HG03457 (cell line): ENCODE measurements at regions not wholly inside any gene's neighbourhood (a gene's known extent, or its start where the extent isn't known, plus 50 kb on each side); places are given as distances from the start of the nearest gene placed in this dataset.

Source experiments
- ATAC-seq: cut with Tn5 transposase; IDR thresholded peaks from one replicate; pipeline ENCODE4 v1.9.1; 2021; ENCODE audit warnings: moderate number of reproducible peaks; ENCODE audit not compliant: unreplicated experiment

GRCh38 chr2:215749092-215749957 is 264.0 kb downstream of the MREG start:
- no peak for ATAC-seq

DNA sequence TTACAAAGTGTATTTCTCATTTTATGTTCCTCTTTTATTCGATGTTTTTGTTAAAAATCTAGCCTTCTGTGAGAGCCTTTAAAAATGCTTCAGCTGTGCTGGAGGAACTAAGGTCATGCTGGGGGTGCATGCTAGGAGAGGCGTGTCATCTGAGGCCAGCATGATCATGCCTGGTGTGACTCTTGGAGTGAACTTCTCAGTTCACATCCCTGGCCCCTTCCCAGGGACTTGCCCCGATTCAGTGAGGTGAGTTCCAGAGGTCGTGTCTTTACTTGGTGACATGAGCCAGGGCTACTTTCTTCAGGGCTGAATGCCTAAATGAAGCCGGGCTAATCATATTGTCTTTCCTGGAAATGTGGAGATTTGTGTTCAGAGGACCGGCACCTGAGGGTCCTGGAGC is 264.9 kb downstream of the MREG start:
- ATAC-seq = no peak

- ATAC-seq = no peak
Measured at GRCh38 chr2:215746887-215747615, 266.3 kb downstream of the MREG start.

GRCh38 chr2:215746226-215746886 is 267.0 kb downstream of the MREG start:
- ATAC-seq = no peak

GRCh38 chr2:215745331-215745730 is 268.0 kb downstream of the MREG start:
- no peak for ATAC-seq

- ATAC-seq = no peak
Measured at GRCh38 chr2:215744514-215744913, 268.8 kb downstream of the MREG start.

DNA sequence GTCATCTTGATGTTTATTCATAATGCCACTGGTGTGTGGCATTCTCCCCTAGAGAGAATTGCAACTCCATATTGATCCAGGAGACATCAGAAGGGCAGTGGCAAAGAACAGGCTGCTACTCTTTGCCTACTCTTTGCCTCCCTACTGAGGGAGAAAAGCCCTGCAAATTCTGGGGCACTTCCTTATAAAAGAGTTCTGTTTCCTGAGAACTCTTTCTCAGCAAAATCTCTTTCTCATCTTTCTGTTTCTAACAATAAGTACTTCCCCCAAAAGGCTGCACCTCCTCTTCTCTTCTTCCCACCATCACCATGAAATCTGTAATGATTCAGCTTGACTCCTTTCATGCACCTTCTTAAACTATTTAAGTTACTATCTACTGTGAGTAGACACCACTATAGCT is 270.3 kb downstream of the MREG start:
- no peak for ATAC-seq

DNA sequence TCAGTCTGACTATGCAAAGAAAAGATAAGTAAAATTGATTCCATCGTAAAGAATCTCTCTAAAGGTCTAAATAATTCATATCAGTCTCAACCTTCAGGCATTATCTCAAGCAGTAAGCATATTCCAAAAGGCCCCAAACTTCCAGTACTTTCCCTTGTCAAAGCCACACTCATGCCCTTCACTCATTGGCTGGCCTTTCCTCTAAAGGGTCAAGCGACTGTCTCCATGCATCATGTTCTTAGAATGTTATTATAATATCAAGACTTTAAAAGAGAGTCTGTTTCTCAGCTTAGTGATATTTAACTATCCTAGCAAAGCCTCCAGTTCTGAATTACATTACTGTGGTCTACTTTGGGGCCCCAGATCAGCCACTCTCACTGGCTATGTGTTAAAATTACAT is 271.3 kb downstream of the MREG start:
- ATAC-seq = no peak

DNA sequence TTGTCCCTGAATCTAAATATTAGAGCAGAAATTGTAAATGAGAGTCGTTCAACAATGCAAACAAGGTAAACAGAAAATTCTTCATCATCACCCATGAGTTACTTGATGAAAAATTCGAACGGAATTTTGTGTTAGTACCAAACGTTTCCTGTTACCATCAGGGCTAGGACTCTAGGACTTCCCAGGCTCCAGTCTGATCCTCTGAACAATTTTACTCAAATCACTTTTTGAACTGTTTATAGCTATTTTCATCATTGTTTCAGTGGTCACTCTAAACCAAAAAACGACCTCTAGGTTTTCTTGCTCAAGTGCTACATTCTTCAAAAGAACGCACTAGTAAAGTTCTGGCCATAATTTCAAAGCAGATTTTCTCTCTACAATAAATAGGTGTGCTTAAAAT is 273.3 kb downstream of the MREG start:
- no peak for ATAC-seq

GRCh38 chr2:215738351-215738750 is 275.0 kb downstream of the MREG start:
- no peak for ATAC-seq

GRCh38 chr2:215737477-215737876 is 275.9 kb downstream of the MREG start:
- no peak for ATAC-seq

GRCh38 chr2:215736653-215737290 is 276.6 kb downstream of the MREG start:
- ATAC-seq = no peak

GRCh38 chr2:215731108-215731658 is 282.2 kb downstream of the MREG start:
- ATAC-seq = no peak

GRCh38 chr2:215729985-215730620 is 283.2 kb downstream of the MREG start:
- ATAC-seq = no peak

- peak; percentile 47 for ATAC-seq
Measured at GRCh38 chr2:215728504-215729065, 284.8 kb downstream of the MREG start.

GRCh38 chr2:215727507-215728503 is 285.5 kb downstream of the MREG start:
- ATAC-seq = peak; percentile 20

- ATAC-seq = no peak
Measured at GRCh38 chr2:215726070-215726469, 287.3 kb downstream of the MREG start.

GRCh38 chr2:215724146-215724545 is 288.3 kb upstream of the FN1 start:
- ATAC-seq = no peak

DNA sequence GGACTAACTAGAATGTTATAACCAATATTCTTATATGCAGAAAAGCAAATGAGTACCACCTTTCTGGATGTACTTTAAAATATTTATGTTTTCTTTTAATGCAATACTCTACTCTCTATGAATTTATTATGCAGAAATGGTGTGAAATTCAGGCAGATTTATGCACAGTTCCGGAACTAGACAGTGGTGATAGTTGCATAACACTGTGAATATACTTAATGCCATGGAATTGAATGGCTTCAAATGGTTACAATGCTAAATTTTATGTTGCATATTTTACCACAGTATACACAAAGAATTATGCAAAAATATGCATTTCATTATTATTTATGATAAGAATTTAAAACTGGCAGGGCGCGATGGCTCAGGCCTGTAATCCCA is 287.8 kb upstream of the FN1 start:
- no peak for ATAC-seq
